Mesenchymal stem cell (in vitro differentiated cells and primary cell): ENCODE measurements at regions not wholly inside any gene's neighbourhood (a gene's known extent, or its start where the extent isn't known, plus 50 kb on each side); places are given as distances from the start of the nearest gene placed in this dataset.
A peak's percentile ranks its signal among the peaks of the same experiment; 100 is the strongest.
"Not testable (repeated sequence)": the region's sequence is repeated elsewhere in the genome, so short reads cannot be mapped to it uniquely, and the experiment has no call there.

Experiments used
- DNase-seq: peaks from one replicate; pipeline ENCODE4 v3.0.0-alpha.2; 2013
- H2AFZ ChIP-seq: one replicate; pipeline ENCODE4 v1.6.1; 2013; ENCODE audit warnings: low read depth, mild to moderate bottlenecking, control low read depth, inconsistent platforms, low read length, moderate library complexity
- H2AK5ac ChIP-seq: 2 replicates; pipeline ENCODE4 v1.6.1; 2013; ENCODE audit warnings: low read length, moderate library complexity, mild to moderate bottlenecking, inconsistent platforms; ENCODE audit not compliant: severe bottlenecking
- H2BK120ac ChIP-seq: one replicate; pipeline ENCODE4 v1.6.1; 2013; ENCODE audit warnings: low read depth, mild to moderate bottlenecking, inconsistent platforms, low read length, moderate library complexity
- H2BK12ac ChIP-seq, 2 experiments: one replicate each; pipeline ENCODE4 v1.6.1; 2013; ENCODE audit warnings: inconsistent platforms in 2 of 2, low read length in 2 of 2, mild to moderate bottlenecking in 2 of 2, moderate library complexity in 2 of 2, control low read depth in 1 of 2
- H2BK15ac ChIP-seq: one replicate; pipeline ENCODE4 v1.6.1; 2013; ENCODE audit warnings: mild to moderate bottlenecking, low read depth, inconsistent platforms; ENCODE audit not compliant: poor library complexity, severe bottlenecking
- H2BK5ac ChIP-seq: 2 replicates; pipeline ENCODE4 v1.6.1; 2013; ENCODE audit warnings: low read depth, mild to moderate bottlenecking, low read length, control low read depth, inconsistent platforms; ENCODE audit not compliant: poor library complexity, severe bottlenecking
- H3K14ac ChIP-seq, 2 experiments: one replicate each; pipeline ENCODE4 v1.6.1; 2013; ENCODE audit warnings: inconsistent platforms in 2 of 2, low read length in 2 of 2, control low read depth in 1 of 2, mild to moderate bottlenecking in 1 of 2, moderate library complexity in 1 of 2
- H3K18ac ChIP-seq, 2 experiments: one replicate each; pipeline ENCODE4 v1.6.1; 2013; ENCODE audit warnings: inconsistent platforms in 2 of 2, low read length in 2 of 2, control low read depth in 1 of 2, low read depth in 1 of 2, mild to moderate bottlenecking in 1 of 2
- H3K23ac ChIP-seq, 2 experiments: one replicate each; pipeline ENCODE4 v1.6.1; 2013; ENCODE audit warnings: inconsistent platforms in 2 of 2, low read length in 2 of 2, mild to moderate bottlenecking in 2 of 2, moderate library complexity in 2 of 2, control low read depth in 1 of 2
- H3K27ac ChIP-seq: 2 replicates; pipeline ENCODE4 v1.5.1; 2013; ENCODE audit warnings: mild to moderate bottlenecking, moderate library complexity, low read length, control low read depth, inconsistent platforms; ENCODE audit not compliant: poor library complexity, severe bottlenecking
- H3K27me3 ChIP-seq, 2 experiments: 2 replicates each; pipeline versions ENCODE4 v1.6.1 to v1.7.0; 2013; ENCODE audit warnings: low read length in 2 of 2, mild to moderate bottlenecking in 2 of 2, moderate library complexity in 2 of 2, control low read depth in 1 of 2, inconsistent platforms in 1 of 2; ENCODE audit not compliant: control insufficient read depth in 1 of 2, insufficient read depth in 1 of 2
- H3K36me3 ChIP-seq, 2 experiments: 2 replicates each; pipeline versions ENCODE4 v1.6.1 to v1.7.0; 2013; ENCODE audit warnings: low read length in 2 of 2, control low read depth in 1 of 2, inconsistent platforms in 1 of 2, low read depth in 1 of 2, mild to moderate bottlenecking in 1 of 2; ENCODE audit not compliant: insufficient read depth in 2 of 2, control insufficient read depth in 1 of 2
- H3K4ac ChIP-seq, 2 experiments: one replicate each; pipeline ENCODE4 v1.6.1; 2013; ENCODE audit warnings: inconsistent platforms in 2 of 2, low read length in 2 of 2, mild to moderate bottlenecking in 2 of 2, moderate library complexity in 2 of 2, control low read depth in 1 of 2, low read depth in 1 of 2
- H3K4me1 ChIP-seq: 2 replicates; pipeline ENCODE4 v1.6.1; 2013; ENCODE audit warnings: low read depth, low read length, control low read depth; ENCODE audit not compliant: control insufficient read depth, insufficient read depth
- H3K4me2 ChIP-seq: 2 replicates; pipeline ENCODE4 v1.6.1; 2013; ENCODE audit warnings: low read length, mild to moderate bottlenecking, inconsistent platforms; ENCODE audit not compliant: poor library complexity, severe bottlenecking
- H3K4me3 ChIP-seq, 2 experiments: 2 replicates each; pipeline versions ENCODE4 v1.5.1 to v1.7.0; 2013; ENCODE audit warnings: low read length in 2 of 2, mild to moderate bottlenecking in 2 of 2, control low read depth in 1 of 2, low read depth in 1 of 2; ENCODE audit not compliant: insufficient read depth in 1 of 2
- H3K79me1 ChIP-seq: replicated peaks from 2 replicates; pipeline ENCODE4 v1.6.1; 2013; ENCODE audit warnings: mild to moderate bottlenecking, control low read depth, low read length, inconsistent platforms; ENCODE audit not compliant: poor library complexity, severe bottlenecking
- H3K9ac ChIP-seq: 2 replicates; pipeline ENCODE4 v1.7.0; 2013; ENCODE audit warnings: mild to moderate bottlenecking, low read length, moderate library complexity
- H3K9me3 ChIP-seq: 2 replicates; pipeline ENCODE4 v1.7.0; 2013; ENCODE audit warnings: mild to moderate bottlenecking, low read length; ENCODE audit not compliant: control insufficient read depth
- H4K8ac ChIP-seq: one replicate; pipeline ENCODE4 v1.6.1; 2013; ENCODE audit warnings: inconsistent platforms, mild to moderate bottlenecking, low read length, moderate library complexity
- H4K91ac ChIP-seq: one replicate; pipeline ENCODE4 v1.6.1; 2013; ENCODE audit warnings: mild to moderate bottlenecking, low read length, inconsistent platforms
- WGBS: methylation state at CpG from one replicate; pipeline ENCODE4 v1.1.7; 2013; ENCODE audit warnings: mixed read lengths; 5-methylcytosine and 5-hydroxymethylcytosine counted together

DNA sequence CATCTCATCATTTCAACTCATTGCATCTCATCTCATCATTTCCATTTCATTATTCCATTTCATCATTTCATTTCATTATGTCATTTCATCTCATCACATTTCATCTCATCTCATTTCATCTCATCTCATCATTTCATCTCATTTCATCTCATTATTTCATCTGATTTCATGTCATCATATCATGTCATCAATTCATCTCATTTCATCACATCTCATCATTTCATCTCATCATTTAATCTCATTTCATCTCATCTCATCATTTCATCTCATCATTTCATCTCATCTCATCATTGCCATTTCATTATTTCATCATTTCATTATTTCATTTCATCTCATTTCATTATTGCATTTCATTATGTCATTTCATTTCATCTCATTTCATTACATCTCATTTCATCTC is 410.5 kb downstream of the ZNF33B start:
- not testable (repeated sequence) for H3K36me3 ChIP-seq, H3K9me3 ChIP-seq, H3K27me3 ChIP-seq, H3K4me2 ChIP-seq, H3K79me1 ChIP-seq, H2AK5ac ChIP-seq, H3K9ac ChIP-seq, H3K27ac ChIP-seq, H3K14ac ChIP-seq, H4K91ac ChIP-seq, DNase-seq, H3K4me1 ChIP-seq, H3K23ac ChIP-seq, H2BK5ac ChIP-seq, H2AFZ ChIP-seq, H4K8ac ChIP-seq, H2BK12ac ChIP-seq, H3K18ac ChIP-seq, H3K4me3 ChIP-seq, H2BK15ac ChIP-seq, H2BK120ac ChIP-seq, H3K4ac ChIP-seq

DNA sequence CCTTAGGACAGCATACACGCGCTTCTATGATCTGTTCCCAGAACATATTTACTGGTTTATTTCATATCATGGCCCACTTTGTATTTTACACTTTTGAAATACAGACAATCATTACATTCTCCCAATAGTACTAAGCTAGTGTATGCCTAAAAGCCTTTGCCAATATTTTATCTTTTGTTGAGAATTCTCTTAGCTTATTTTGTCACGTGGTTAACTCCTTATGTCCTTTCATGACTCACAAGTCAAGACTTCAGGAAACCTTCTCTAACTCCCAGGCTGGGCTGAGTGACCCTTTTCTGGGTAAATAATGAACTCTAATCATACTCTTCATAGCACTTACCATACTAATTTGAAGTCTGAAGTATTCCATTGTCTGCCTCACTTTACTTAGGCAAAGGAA is 444.8 kb downstream of the ZNF33B start:
- not testable (repeated sequence) for H4K8ac ChIP-seq, H2AK5ac ChIP-seq, H2AFZ ChIP-seq, H4K91ac ChIP-seq, H3K27me3 ChIP-seq, H2BK120ac ChIP-seq, H3K14ac ChIP-seq, H3K18ac ChIP-seq, H3K9me3 ChIP-seq, H3K4me3 ChIP-seq, H2BK15ac ChIP-seq, H3K4me2 ChIP-seq, H3K79me1 ChIP-seq, H3K27ac ChIP-seq, H3K4me1 ChIP-seq, H3K4ac ChIP-seq, DNase-seq, H2BK12ac ChIP-seq, H3K36me3 ChIP-seq, H3K9ac ChIP-seq, H2BK5ac ChIP-seq, H3K23ac ChIP-seq
- WGBS = 53% methylated on average over 3 of the region's 3 CpGs

DNA sequence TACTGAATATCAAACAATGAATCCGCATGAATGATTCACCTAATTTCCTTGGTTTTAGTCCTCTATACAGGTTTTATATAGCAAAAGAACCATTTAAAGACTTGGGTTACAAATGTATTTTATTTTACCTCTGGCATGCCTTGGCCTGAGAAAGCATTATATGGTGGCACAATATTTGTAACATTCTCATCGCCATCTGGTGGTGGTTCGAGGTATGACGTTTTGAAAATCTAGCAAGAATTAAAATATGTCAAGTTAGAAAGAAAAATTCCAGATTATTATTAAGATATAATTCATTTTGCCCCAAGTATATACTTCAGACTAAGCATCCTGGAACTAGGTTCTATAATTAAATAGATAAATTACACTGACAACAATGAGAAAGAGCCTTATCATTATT is 445.9 kb downstream of the ZNF33B start:
- H2BK15ac ChIP-seq, H2AK5ac ChIP-seq, H2BK120ac ChIP-seq, H3K4me1 ChIP-seq, H2AFZ ChIP-seq, H3K27me3 ChIP-seq, H3K4me2 ChIP-seq, H2BK5ac ChIP-seq, H3K27ac ChIP-seq, H4K91ac ChIP-seq, H3K4ac ChIP-seq, H3K79me1 ChIP-seq, H3K23ac ChIP-seq, H3K4me3 ChIP-seq, H3K18ac ChIP-seq, H2BK12ac ChIP-seq, H3K14ac ChIP-seq, H4K8ac ChIP-seq, H3K9ac ChIP-seq, H3K9me3 ChIP-seq, H3K36me3 ChIP-seq: not testable (repeated sequence)
- 0% methylated on average over 2 of the region's 4 CpGs for WGBS
- DNase-seq = peak; percentile 1

DNA sequence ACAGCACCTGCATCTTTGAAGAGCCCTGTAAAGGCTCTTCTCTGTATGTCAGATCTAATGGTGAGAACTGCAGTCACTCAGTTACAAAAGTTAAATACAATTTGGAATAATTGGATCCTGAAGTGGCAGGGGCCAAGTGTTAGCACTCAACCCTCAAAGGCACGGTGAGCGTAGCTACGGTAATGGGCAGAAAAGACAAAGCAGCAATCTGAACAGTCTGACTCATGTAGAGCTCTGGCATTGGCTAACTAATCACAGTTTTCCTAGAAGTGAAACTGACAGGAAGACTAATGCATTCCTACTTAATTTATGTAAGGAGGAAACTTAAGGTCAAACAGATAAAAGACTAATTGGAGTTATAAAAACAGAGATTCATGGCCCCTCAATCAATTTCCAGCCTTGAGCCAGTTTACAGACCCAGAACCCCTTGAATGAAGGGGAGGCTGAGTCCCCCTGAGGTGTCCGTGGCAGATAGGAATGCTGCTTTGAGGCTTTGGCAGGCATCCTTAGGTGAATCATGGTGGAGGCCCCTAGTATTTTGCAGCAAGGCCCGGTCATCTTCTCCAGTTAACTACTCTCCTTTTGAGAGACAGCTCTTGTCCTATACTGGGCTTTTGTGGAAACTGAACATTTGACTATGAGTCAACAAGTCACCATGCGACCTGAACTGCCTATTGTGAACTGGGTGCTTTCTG is 450.7 kb downstream of the ZNF33B start:
- H3K9ac ChIP-seq, H3K27me3 ChIP-seq, H2BK120ac ChIP-seq, H3K18ac ChIP-seq, DNase-seq, H3K27ac ChIP-seq, H3K4me3 ChIP-seq, H2BK12ac ChIP-seq, H3K4ac ChIP-seq, H4K91ac ChIP-seq, H2AK5ac ChIP-seq, H3K14ac ChIP-seq, H3K4me2 ChIP-seq, H3K23ac ChIP-seq, H3K9me3 ChIP-seq, H3K79me1 ChIP-seq, H4K8ac ChIP-seq, H3K36me3 ChIP-seq, H2BK5ac ChIP-seq, H3K4me1 ChIP-seq, H2BK15ac ChIP-seq, H2AFZ ChIP-seq: not testable (repeated sequence)
- 75% methylated on average over 3 of the region's 6 CpGs for WGBS
